Stimulated activated CD4-positive, alpha-beta T cell treated with anti-CD3 and anti-CD28 coated beads, Interleukin-2, amount 100 ng/mL, for 4 hours (primary cell): ENCODE measurements at regions not wholly inside any gene's neighbourhood (a gene's known extent, or its start where the extent isn't known, plus 50 kb on each side); places are given as distances from the start of the nearest gene placed in this dataset.

Experiments
- DNase-seq: peaks from one replicate; pipeline ENCODE4 v3.0.0-alpha.2; 2020; ENCODE audit warnings: low read depth

GRCh38 chr12:34396006-34396860, 373.9 kb downstream of the ALG10 start:
- no peak for DNase-seq

- no peak for DNase-seq
Observed at GRCh38 chr12:34396861-34397590, 374.7 kb downstream of the ALG10 start.

- no peak for DNase-seq
Observed at GRCh38 chr12:34397591-34398365, 375.5 kb downstream of the ALG10 start.

- DNase-seq: no peak
Observed at GRCh38 chr12:34398366-34398705, 376.0 kb downstream of the ALG10 start.

- no peak for DNase-seq
Observed at GRCh38 chr12:34398706-34399630, 376.7 kb downstream of the ALG10 start.

GRCh38 chr12:34399631-34400410, 377.5 kb downstream of the ALG10 start:
- no peak for DNase-seq

GRCh38 chr12:34400411-34400881, 378.1 kb downstream of the ALG10 start:
- no peak for DNase-seq

GRCh38 chr12:34400986-34401658, 378.8 kb downstream of the ALG10 start:
- DNase-seq: no peak

GRCh38 chr12:34401659-34402227, 379.4 kb downstream of the ALG10 start:
- no peak for DNase-seq

- DNase-seq: no peak
Observed at GRCh38 chr12:34402228-34402898, 380.1 kb downstream of the ALG10 start.

- no peak for DNase-seq
Observed at GRCh38 chr12:34402899-34403705, 380.8 kb downstream of the ALG10 start.

- DNase-seq: no peak
Observed at GRCh38 chr12:34403706-34404376, 381.5 kb downstream of the ALG10 start.

- DNase-seq: no peak
Observed at GRCh38 chr12:34404377-34405285, 382.3 kb downstream of the ALG10 start.

- no peak for DNase-seq
Observed at GRCh38 chr12:34405286-34406227, 383.3 kb downstream of the ALG10 start.

- no peak for DNase-seq
Observed at GRCh38 chr12:34406228-34406995, 384.1 kb downstream of the ALG10 start.
